PC-9 (cell line): ENCODE measurements at regions not wholly inside any gene's neighbourhood (a gene's known extent, or its start where the extent isn't known, plus 50 kb on each side); places are given as distances from the start of the nearest gene placed in this dataset.

Source experiments
- BruUV-seq: library from RNA; stranded (reverse); fragments of 400-500 nt; replicated peaks from 2 replicates; lab custom pipeline; 2021; lab: Mats Ljungman, UMichigan
- CTCF ChIA-PET: fragments of 300-600 bp; sonication (Branson Sonifier 250); formaldehyde crosslinking; loops from one replicate; lab custom pipeline; 2022; ENCODE audit warnings: antibody characterized with exemption; lab: Charles Lee
- POLR2A ChIA-PET: fragments of 300-600 bp; sonication (Branson Sonifier 250); formaldehyde crosslinking; loops from one replicate; lab custom pipeline; 2022; ENCODE audit warnings: antibody characterized with exemption; ENCODE audit not compliant: unreplicated experiment; lab: Charles Lee
- DNase-seq, 2 experiments: peaks; one replicate each; pipeline versions ENCODE4 v3.0.0 to v3.0.0-alpha.2; 2015 to 2022; ENCODE audit warnings: mixed read lengths in 1 of 2
- H2AFZ ChIP-seq: fragments of 200-600 bp; sonication (generic); 2 replicates; pipeline ENCODE4 v1.8.1; 2017; ENCODE audit warnings: antibody characterized with exemption
- H3F3A ChIP-seq: fragments of 200-600 bp; sonication (generic); 2 replicates; pipeline ENCODE4 v1.8.1; 2017; ENCODE audit warnings: antibody characterized with exemption, mild to moderate bottlenecking, low read depth; ENCODE audit not compliant: insufficient read depth
- H3K27ac ChIP-seq: fragments of 200-600 bp; sonication (generic); 2 replicates; pipeline ENCODE4 v1.6.1; 2016; ENCODE audit warnings: mixed run types
- H3K27me3 ChIP-seq: fragments of 200-600 bp; sonication (generic); 2 replicates; pipeline ENCODE4 v1.6.1; 2016; ENCODE audit warnings: low read depth, mixed run types; ENCODE audit not compliant: insufficient read depth
- H3K36me3 ChIP-seq: fragments of 200-600 bp; sonication (generic); 2 replicates; pipeline ENCODE4 v1.6.1; 2016; ENCODE audit warnings: low read depth, mixed run types
- H3K4me1 ChIP-seq: fragments of 200-600 bp; sonication (generic); replicated peaks from 2 replicates; pipeline ENCODE4 v1.6.1; 2016; ENCODE audit warnings: mixed run types; ENCODE audit not compliant: insufficient read depth
- H3K4me2 ChIP-seq: fragments of 200-600 bp; sonication (generic); 2 replicates; pipeline ENCODE4 v1.6.1; 2017; ENCODE audit warnings: mixed run types
- H3K4me3 ChIP-seq: fragments of 200-600 bp; sonication (generic); 2 replicates; pipeline ENCODE4 v1.6.1; 2016; ENCODE audit warnings: mixed run types
- H3K79me2 ChIP-seq: fragments of 200-600 bp; sonication (generic); 2 replicates; pipeline ENCODE4 v1.6.1; 2017; ENCODE audit warnings: low read depth, mixed run types
- H3K9me2 ChIP-seq: fragments of 200-600 bp; sonication (generic); 2 replicates; pipeline ENCODE4 v1.8.1; 2017; ENCODE audit warnings: mild to moderate bottlenecking; ENCODE audit not compliant: insufficient read depth
- H3K9me3 ChIP-seq: fragments of 200-600 bp; sonication (generic); 2 replicates; pipeline ENCODE4 v1.8.1; 2016; ENCODE audit warnings: low read depth; ENCODE audit not compliant: insufficient read depth
- H4K20me1 ChIP-seq: fragments of 200-600 bp; sonication (generic); 2 replicates; pipeline ENCODE4 v1.8.1; 2017; ENCODE audit not compliant: insufficient read depth
- CTCF ChIP-seq: fragments of 200-600 bp; sonication (generic); conservative IDR thresholded peaks from 2 replicates; pipeline ENCODE4 v1.6.1; 2017; ENCODE audit warnings: mixed run types, antibody characterized with exemption, mild to moderate bottlenecking, moderate library complexity
- EZH2 ChIP-seq: fragments of 200-600 bp; sonication (generic); IDR thresholded peaks from 2 replicates; pipeline ENCODE4 v1.8.0; 2017; ENCODE audit warnings: antibody characterized with exemption, low read depth
- intact Hi-C: fragments of 100-400 bp; cut with micrococcal nuclease; formaldehyde crosslinking; loops from one replicate; pipeline ENCODE4 v1.10.0; 2022; ENCODE audit not compliant: unreplicated experiment

- ChIA-PET CTCF (no interaction called here), POLR2A (no interaction called here)
- Histone ChIP-seq H3K36me3 (no peaks in the 10 kb centered on the region), H3K27ac (no peak overlapping the region), H3K4me1 (no peaks in the 10 kb centered on the region), H3K27me3 (no peaks in the 10 kb centered on the region), H3K4me2 (no peak overlapping the region), H3K9me3 (no peaks in the 10 kb centered on the region), H2AFZ (no peak overlapping the region), H3K9me2 (no peaks in the 10 kb centered on the region), H4K20me1 (0 out of 2 replicates have a peak, but pooled peaks cover 2% of the 10 kb centered on the region), H3F3A (no peaks in the 10 kb centered on the region), H3K4me3 (no peak overlapping the region), H3K79me2 (no peaks in the 10 kb centered on the region)
- intact Hi-C loops: no loop called here
- BruUV-seq: no TSS peak
- no peak for TF ChIP-seq CTCF
- TF ChIP-seq EZH2: no peak
- no peak for DNase-seq
Observed at GRCh38 chr18:52054324-52054723, 285.7 kb upstream of the DCC start.

- Histone ChIP-seq H2AFZ (no peak overlapping the region), H3K79me2 (no peaks in the 10 kb centered on the region), H3K4me2 (no peak overlapping the region), H3K27me3 (no peaks in the 10 kb centered on the region), H3F3A (no peaks in the 10 kb centered on the region), H3K9me3 (no peaks in the 10 kb centered on the region), H4K20me1 (no peaks in the 10 kb centered on the region), H3K9me2 (no peaks in the 10 kb centered on the region), H3K4me1 (no peaks in the 10 kb centered on the region), H3K4me3 (no peak overlapping the region), H3K36me3 (no peaks in the 10 kb centered on the region), H3K27ac (no peak overlapping the region)
- intact Hi-C loops: no loop called here
- ChIA-PET POLR2A (no interaction called here), CTCF (no interaction called here)
- no peak for DNase-seq
- TF ChIP-seq CTCF: no peak
- TF ChIP-seq EZH2: no peak
- no TSS peak for BruUV-seq
Observed at GRCh38 chr18:52060607-52061304, 279.2 kb upstream of the DCC start.

- Histone ChIP-seq H3F3A (no peaks in the 10 kb centered on the region), H3K27ac (no peak overlapping the region), H3K9me2 (no peaks in the 10 kb centered on the region), H3K27me3 (no peaks in the 10 kb centered on the region), H3K4me1 (no peaks in the 10 kb centered on the region), H3K9me3 (no peaks in the 10 kb centered on the region), H2AFZ (no peak overlapping the region), H3K79me2 (no peaks in the 10 kb centered on the region), H3K36me3 (no peaks in the 10 kb centered on the region), H3K4me2 (no peak overlapping the region), H3K4me3 (no peak overlapping the region), H4K20me1 (no peaks in the 10 kb centered on the region)
- TF ChIP-seq CTCF (no peak), EZH2 (no peak)
- intact Hi-C loops: no loop called here
- CTCF ChIA-PET: no interaction called here
- no peak for DNase-seq
- BruUV-seq: no TSS peak
- POLR2A ChIA-PET: no interaction called here
Observed at GRCh38 chr18:52063923-52064322, 276.1 kb upstream of the DCC start.
